SK-N-SH treated with all-trans-retinoic acid at 6 μM for 48 hours (cell line): ENCODE measurements at regions not wholly inside any gene's neighbourhood (a gene's known extent, or its start where the extent isn't known, plus 50 kb on each side); places are given as distances from the start of the nearest gene placed in this dataset.

Source experiments
- ESRRG ChIP-seq: fragments of 250-450 bp; sonication (Bioruptor Pico); IDR thresholded peaks from 2 replicates; pipeline ENCODE4 v1.6.1; 2021; ENCODE audit warnings: mild to moderate bottlenecking
- TOX ChIP-seq: fragments of 250-450 bp; sonication (Bioruptor Pico); IDR thresholded peaks from 2 replicates; pipeline ENCODE4 v1.8.0; 2021; ENCODE audit warnings: mild to moderate bottlenecking, moderate library complexity, borderline replicate concordance
- ZNF8 ChIP-seq: fragments of 450-650 bp; formaldehyde crosslinking; IDR thresholded peaks from 2 replicates; pipeline ENCODE4 v1.5.0; 2020; ENCODE audit warnings: mild to moderate bottlenecking, moderate library complexity
- TF ChIP-seq, protein P1 (sequence below): fragments of 250-450 bp; sonication (Bioruptor Pico); IDR thresholded peaks from 2 replicates; pipeline ENCODE4 v1.8.0; 2021; ENCODE audit warnings: low read depth, mild to moderate bottlenecking, moderate library complexity, borderline replicate concordance
- TF ChIP-seq, protein P2 (sequence below): fragments of 250-450 bp; sonication (Bioruptor Pico); IDR thresholded peaks from 2 replicates; pipeline ENCODE4 v1.8.0; 2020; ENCODE audit warnings: mild to moderate bottlenecking, moderate library complexity, borderline replicate concordance

DNA sequence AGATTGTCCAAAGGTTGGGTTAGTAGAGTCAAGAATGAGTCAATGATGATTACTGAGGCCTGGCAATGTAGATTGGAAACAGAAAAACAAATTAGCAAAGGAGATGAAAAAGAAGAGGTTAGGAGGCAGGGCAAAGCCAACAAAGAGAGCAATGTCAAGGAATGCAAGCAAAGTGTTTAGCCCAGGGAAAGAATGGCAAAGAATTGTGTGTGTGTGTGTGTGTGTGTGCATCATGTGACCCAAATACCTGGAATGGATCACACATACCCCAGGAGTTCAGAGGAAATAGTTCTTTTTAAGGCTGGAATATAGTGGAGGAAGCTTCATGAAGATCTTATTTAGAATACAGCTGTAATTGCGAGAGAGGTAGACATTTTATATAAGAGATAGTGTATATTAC is 831.7 kb upstream of the ARPP21 start:
- TF ChIP-seq, protein P1, sequence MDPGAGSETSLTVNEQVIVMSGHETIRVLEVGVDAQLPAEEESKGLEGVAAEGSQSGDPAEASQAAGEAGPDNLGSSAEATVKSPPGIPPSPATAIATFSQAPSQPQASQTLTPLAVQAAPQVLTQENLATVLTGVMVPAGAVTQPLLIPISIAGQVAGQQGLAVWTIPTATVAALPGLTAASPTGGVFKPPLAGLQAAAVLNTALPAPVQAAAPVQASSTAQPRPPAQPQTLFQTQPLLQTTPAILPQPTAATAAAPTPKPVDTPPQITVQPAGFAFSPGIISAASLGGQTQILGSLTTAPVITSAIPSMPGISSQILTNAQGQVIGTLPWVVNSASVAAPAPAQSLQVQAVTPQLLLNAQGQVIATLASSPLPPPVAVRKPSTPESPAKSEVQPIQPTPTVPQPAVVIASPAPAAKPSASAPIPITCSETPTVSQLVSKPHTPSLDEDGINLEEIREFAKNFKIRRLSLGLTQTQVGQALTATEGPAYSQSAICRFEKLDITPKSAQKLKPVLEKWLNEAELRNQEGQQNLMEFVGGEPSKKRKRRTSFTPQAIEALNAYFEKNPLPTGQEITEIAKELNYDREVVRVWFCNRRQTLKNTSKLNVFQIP (CRISPR knock-in tag): no peak
- TF ChIP-seq ZNF8 (CRISPR knock-in tag) (no peak), TOX (CRISPR knock-in tag) (no peak), ESRRG (CRISPR knock-in tag) (no peak)
- TF ChIP-seq, protein P2, sequence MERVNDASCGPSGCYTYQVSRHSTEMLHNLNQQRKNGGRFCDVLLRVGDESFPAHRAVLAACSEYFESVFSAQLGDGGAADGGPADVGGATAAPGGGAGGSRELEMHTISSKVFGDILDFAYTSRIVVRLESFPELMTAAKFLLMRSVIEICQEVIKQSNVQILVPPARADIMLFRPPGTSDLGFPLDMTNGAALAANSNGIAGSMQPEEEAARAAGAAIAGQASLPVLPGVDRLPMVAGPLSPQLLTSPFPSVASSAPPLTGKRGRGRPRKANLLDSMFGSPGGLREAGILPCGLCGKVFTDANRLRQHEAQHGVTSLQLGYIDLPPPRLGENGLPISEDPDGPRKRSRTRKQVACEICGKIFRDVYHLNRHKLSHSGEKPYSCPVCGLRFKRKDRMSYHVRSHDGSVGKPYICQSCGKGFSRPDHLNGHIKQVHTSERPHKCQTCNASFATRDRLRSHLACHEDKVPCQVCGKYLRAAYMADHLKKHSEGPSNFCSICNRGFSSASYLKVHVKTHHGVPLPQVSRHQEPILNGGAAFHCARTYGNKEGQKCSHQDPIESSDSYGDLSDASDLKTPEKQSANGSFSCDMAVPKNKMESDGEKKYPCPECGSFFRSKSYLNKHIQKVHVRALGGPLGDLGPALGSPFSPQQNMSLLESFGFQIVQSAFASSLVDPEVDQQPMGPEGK (CRISPR knock-in tag): no peak
